NCI-H446 treated with DMSO at 0.1 percent for 48 hours (cell line): ENCODE measurements at regions not wholly inside any gene's neighbourhood (a gene's known extent, or its start where the extent isn't known, plus 50 kb on each side); places are given as distances from the start of the nearest gene placed in this dataset.

Experiments used
- DNase-seq: peaks from one replicate; lab custom pipeline; 2025; lab: John Stamatoyannopoulos, UW

DNA sequence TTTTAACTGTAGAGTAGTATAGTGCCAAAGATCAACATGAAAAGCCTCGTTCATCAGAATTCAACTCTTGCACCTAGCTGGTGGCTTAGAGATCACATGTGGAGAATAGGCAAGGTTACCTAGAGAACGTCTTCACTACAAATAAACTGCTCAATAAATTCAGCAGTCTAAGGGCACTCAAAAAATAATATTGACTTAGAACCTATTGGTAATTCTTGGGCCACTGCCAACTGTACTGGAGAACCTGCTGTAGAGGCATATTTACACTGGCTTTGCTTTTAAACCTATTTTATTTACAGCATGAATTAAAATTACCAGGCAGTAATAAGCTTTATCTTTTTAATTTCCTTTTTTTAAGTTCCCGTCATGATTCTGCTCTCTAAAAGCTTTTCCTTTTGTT, 343.7 kb downstream of the PDHA2 start:
- peak; percentile 32 for DNase-seq

DNA sequence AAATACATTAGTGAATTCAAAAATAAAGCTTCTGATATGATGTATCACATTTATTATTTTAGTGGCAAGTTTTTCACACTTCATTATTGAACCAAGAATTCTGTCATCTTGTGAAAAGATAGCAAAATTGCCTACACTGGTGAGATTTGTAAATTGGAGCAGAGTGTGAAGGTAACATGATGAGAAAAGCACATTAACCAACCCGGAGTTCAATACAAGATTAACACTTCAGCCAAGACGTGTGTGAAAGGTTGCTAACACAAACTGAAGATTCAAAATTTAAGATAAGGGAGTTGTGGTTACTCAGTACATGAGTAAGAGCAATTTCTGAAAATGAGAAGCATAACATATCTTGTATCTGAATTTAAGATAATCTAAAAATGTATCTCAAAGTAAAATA, 346.7 kb downstream of the PDHA2 start:
- no peak for DNase-seq

DNA sequence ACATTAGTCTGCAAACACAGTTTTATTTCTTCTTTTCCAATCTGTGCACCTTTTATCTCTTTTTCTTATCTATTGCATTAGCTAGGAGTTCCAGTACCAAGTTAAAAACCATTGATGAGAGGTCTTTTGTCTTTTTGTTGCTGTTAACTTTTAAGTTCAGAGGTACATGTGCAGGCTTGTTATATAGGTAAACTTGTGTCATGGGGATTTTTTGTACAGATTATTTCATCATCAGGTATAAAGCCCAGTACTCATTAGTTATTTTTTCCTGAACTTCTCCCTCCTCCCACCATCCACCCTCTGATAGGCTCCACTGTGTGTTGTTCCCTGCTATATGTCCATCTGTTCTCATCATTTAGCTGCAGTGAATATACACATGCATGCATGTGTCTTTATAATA, 349.9 kb downstream of the PDHA2 start:
- DNase-seq: no peak

DNA sequence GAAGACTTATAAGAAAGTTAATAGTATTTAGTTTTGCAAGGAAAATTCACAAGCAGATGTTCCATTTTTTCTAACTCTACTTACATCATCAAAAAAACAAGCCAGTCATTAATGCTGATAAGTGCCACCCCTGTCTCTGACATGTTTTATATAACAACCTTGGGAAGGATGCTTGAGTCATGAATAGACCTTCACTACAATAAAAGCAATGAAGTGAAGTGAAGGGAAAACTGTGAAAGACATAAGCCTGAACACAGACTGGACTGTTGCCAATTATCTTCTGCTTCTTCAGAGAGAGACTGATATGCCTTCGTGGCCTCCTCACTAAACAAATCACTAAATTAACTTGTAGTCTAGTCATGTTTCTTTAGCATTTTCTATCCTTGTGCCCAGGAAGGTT, 353.2 kb downstream of the PDHA2 start:
- no peak for DNase-seq

DNA sequence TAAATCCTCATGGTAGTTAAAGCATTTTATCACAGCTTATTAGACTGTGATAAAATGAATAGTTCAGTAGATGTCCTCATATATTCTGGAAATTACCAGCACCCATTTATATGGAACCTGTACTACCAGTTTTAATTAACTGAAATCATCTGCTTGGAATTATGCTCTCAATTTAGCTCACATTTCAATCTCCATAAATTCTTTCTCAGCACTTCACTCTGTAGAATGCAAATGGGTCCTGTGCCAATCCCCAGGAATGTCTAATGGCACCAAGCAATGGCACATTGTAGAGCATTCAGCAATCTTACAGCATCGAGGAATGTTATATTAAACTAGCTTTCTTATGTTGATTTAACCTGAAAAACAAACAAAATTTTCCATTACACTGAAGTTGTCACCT, 355.1 kb downstream of the PDHA2 start:
- no peak for DNase-seq

DNA sequence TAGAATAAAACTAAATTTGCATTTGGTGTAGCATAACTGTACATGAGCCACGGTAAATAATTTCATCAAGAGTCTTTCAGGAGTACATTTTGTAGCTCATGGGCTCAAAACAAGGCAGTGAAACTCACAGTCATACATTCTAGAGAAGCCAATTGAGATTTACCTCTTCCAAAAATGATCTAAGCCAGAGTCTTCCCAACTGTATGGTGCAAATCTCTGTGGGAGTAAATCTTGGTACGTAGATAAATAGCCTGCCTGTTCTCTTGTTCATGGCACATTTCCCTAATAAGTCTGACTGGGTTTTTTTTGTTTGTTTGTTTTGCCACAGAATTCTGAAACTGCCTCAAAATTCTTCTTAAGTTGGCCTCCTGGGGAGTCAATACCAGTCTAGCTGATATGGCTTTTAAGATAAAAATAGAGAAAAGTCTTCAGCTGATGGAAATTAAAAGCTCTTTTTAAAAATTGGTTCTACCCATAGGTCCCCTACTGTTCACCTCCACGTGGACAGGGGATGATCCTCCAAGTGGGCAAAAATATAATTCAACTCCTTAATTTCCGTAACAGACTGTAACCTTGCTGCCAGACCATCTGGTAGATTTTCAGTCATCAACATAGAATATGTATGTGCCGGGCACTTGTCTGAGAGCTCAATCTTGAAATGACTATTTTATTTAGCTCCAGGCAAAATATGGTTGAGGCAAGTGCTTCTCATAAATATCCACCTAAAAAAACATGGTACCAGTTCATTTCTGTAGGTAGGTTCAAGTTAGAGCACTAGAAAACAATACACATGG, 365.4 kb downstream of the PDHA2 start:
- DNase-seq: peak; percentile 37

DNA sequence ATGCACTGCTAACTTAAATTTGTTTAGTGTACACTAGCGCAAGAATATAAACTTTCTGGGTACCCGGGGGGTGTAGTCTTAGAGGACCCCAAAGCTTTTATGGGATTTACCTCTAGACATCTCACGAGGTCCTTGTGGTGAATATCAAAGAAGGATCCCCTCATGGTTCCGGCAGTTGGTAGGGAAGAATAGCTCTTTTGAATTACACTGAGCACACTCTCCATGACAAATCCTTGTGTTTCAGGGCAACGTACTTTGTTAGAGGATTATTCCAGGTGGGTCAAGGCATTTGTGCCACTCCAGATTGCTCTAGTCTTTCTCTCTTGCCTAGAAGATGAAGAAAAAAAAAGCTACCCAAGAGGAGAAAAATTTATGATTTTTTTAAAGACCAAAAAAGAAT, 387.6 kb downstream of the PDHA2 start:
- DNase-seq: no peak

DNA sequence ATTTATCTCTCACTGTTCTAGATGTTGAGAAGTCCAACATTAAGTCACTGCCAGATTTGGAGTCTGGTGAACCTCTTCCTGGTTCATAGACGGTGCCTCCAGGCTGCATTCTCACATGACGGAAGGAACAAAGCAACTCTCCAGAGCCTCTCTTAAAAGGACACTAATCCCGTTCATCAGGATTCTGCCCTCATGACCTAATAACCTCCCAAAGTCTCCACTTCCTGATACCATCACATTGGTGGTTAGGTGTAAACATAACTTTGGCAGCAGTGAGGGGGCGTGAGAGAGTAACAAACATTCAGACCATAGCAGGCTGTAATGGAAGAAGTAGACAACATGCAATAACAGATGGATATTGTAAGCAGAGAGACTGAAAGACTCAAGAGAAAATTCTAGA, 388.6 kb downstream of the PDHA2 start:
- no peak for DNase-seq

DNA sequence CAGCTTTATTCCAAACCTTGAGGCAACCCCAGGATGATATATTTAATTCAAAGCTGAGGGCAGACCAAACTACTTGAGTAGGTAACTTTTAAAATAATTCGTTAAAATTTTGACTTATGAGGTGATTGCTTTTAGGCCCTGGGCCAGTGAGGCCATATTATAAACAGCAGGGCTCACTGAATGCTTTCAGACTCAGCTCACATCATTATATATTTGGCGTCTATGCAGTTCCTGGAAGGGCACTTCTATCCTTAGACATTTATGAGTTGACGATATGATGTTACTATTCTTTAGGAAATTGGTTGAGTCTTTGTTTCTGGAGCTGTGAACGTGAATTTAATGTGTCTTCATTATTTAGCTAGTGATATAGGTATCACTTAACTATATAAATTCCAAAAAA, 400.1 kb downstream of the PDHA2 start:
- no peak for DNase-seq

DNA sequence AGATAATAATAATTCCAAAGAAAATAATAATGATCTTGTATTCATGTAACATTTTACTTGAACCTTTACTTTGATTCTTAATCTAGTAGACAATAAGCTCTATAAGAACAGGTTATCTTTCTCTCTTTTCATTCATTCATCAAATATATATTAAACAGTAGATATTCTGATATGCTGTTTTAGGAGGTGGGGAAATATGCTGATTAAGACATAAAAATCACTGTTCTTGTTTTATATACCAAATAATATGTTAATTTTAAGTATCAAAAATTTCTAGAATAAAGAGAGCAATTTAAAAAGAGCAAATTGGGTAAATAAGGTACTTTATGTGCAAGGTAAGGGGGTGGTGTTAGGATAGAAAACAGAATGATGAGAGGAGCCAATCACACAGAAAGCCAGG, 401.9 kb downstream of the PDHA2 start:
- no peak for DNase-seq

DNA sequence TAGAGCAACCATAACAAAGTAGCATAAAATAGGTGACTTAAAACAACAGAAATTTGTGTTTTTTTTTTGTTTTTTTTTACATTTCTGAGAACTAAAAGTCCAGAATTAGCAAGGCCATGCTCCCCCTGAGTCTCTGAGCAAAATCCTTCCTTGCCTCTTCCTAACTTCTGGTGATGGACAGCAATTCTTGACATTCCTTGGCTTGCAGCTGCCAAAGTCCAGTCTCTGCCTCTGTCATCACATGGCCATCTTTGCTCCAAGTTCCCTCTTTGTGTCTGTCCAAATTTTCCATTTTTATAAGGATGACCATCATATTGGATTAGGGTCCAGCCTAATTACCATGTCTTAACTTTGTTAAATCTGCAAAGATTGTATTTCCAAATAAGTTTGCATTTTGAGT, 407.2 kb downstream of the PDHA2 start:
- DNase-seq: no peak

DNA sequence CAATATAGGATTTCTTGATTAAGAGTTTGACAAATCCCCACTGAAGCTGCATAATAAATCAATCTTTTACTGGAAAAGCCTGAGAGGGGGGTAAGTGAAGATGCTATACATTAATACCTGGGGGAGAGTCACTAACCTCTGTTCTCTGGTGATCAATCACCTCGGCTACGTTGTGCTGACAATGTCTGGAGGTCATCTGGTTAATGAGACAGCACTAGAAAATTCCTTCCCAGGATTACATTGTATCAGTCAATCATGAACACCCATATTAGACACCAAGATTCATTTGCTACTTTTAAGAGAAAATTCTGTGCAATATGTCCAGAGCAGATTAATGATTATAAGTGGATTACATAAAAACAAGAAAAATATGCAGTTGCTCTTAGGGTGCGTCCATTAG, 408.3 kb downstream of the PDHA2 start:
- no peak for DNase-seq

DNA sequence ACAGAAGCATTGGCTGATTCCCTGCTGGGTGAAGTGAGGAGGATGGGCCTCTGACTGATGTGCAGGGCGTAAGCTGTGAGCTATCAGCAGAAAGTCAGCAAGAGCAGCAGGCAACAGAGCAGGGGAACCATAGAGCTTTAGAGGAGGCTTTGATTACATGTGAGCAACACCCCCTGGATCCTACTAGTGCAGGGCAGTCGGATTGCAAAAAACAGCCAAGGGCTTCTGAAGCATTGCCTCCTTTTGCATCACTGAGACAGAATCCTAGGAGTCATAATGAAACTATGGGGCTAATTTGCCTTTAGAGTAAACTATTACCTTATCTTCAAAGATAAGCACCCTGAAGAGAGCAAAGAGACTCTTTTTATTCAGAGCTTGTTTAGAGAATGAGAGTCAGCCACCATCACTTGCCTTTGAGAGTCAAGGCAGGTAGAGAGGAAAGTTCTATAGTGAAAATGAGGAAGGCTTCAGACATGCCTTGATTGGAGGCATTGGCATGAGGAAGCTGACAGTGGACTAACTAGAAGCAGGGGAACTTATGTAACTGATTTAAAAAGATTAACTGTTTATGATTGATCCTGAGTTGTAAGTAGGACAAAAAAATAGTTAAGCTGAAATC, 420.3 kb downstream of the PDHA2 start:
- no peak for DNase-seq

DNA sequence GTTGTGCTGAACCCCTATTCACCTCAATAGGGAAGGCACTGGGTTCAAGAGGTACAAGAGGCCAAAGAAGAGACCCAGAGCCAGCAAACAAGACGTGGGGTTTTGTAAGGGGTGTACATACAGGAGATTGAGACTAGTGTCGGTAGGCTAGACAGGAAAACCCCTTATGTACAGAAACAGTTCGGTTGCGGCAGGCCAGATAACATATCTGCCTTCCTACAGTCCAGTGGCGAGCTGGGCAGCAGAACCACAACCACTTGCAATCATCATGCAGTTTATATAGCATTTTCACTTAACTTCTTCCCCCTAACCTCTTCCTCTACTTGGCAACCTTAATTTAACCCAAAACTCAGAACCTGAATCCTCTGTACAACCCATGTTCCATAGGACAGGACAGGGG, 422.2 kb downstream of the PDHA2 start:
- no peak for DNase-seq

DNA sequence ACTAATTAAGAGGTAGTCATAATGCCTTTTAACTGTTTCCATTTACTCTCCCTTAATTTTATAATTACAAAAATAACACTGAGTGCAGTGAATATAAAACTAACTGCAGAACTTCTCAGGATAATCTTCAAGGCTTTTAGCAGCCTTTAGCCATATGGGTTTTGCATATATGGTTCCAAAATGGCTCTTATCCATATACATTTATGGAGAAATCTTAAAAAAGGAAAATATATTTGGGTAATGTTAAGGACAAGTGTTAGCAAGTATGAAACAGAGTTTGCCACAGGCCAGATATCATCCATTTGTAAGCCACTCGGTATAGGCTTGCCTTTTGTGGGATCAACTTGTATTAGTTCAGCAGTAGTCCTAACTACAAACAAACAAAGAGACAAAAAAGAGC, 423.4 kb downstream of the PDHA2 start:
- no peak for DNase-seq

DNA sequence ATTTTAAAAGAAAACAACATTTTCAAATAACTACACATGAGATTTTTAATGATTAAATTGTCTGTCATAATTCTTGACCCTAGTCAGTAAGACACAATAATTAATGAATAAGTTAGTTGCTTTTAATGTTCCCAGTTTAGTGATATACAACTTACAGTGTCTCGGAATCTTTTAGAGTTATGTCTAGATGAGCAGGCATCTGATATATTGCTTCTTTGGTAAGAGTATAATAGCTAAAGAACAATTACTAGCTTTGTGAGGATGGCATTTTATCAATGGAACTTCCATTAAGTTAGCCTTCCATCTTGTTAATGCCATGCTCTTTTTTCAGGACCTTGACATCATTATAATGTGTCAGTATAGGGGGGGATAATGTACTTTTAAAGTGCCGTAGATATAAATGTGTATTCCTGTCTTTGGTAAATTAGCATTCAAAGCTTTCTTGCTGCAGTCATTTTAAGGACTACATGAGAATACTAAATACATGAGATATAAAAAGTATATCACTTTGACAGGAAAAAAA, 425.1 kb downstream of the PDHA2 start:
- no peak for DNase-seq

DNA sequence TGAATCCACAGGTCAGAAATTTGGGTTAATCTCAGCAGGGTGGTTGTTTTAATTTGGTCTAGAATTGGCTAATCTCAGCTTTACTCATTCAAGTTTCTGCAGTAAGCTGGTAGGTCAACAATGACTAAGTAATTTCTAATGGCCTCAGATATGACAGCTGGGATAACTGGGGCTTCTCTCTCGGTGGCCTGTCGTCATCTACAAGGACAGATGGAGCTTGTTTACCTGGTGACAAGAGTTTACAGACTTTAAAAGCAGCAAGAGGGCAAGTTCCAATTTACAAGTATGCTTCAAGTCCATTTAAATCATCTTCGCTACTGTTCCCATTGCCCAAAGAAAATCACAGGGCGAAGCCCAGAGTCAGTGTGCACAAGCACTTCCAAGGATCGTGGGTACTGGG, 453.9 kb downstream of the PDHA2 start:
- peak; percentile 50 for DNase-seq

DNA sequence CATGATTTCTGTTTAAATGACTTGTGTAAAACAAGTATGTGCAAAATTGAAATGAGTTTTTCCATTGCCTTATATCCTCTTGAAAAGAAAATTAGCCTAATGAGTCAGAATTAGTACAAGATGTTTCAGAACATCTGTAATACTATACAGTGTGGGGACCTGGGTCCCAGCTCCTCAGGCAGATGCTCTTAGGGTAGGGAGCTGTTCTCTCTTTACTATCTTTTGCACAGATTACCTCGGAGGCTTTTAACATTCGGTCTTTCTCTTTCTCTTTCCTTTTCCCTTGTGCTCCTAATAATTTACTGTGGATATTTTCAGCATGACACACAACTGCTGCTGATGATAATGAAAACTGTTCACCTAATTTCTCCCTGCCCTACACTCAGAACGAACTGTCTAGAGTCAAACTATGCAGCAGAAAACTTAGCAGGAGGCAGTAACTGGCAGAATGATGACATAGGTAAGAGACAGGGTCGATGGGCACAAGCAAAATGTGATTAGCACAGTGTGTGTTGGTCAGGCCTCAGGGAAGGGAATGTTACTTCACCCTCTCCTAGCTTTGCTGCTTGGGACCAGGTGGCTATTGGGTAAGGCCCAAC, 455.3 kb downstream of the PDHA2 start:
- DNase-seq: no peak

DNA sequence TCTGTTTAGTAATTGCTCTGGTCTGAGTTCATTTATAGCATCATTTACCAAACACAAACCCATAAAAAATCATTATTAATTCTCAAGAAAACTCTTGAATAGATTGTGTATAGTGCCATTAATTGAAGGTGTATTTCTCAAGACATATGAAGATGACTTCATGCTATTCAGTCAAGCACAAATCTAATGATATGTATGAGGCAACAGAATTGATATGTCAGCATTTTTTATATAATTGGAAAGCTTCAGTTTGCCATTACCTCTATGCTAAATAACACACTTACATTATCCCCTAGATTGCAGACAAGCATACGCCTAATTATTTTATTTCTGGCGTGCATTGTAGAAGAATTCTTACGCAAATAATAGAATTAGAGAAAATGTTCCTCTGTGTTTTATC, 461.8 kb downstream of the PDHA2 start:
- no peak for DNase-seq

DNA sequence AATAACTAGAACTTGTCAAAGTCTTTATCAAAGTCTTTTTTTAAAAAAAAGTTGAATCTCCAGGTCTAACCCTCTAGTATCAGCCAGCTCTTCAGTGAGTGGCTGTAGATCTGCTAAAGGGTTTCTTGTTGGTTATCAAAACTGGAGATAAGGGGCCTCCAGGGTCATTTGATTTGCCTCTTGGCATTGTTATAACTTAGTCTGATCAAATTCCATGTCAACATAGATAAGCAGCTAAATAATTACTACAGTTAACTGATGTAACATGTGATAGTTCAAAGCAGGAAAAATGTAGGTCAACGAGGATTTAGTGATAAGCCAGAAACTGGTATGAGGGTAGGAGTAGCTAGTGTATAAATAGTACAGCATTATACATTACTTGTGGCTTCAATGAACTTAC, 465.1 kb downstream of the PDHA2 start:
- DNase-seq: no peak

DNA sequence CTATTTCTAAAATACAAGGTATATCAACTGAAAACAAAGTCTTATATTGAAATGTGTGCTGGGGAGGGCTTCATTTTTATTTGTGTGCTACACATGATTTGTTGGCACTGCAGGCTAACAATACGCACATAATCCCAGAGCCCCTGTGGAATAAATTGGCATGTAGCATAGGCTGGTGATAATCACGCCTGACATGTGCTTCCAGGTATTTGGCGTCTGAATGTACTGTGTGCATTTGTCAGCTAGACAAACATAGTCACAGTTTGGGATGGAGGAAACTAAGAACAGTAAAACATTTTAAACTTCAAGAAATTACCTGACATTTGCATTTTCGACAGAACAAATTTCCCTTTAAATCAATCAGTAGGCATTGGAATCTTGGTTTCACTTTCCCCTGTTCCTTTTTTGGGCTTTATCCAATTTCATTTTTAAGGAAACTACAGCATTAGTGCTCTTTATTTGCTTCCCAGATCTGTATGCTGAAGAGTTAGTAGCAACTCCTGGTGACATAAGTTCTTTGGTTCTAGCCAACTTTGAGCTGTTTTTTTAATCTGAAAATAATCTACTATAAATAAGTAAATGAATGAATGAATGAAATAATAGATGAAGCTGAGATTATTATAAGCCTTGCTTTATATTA, 472.3 kb downstream of the PDHA2 start:
- DNase-seq: no peak

DNA sequence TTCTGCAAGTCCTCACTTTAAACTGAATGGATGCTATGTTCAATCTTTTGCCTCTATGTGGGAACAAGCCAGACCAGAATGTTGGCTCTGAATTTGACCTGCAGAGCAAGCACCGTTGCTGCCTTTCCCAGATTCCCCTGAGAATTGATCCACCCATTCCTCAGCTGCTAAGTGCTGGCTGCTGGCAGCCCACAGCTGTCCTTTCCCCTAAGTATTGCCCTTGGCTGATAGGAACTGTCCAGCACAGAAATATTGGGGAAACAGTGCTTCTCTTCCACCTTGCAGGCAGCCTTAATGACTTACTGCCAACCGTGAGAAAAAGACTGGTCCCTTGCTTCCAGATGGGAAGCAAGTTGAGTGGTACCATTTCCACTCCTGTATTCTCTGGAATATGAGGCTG, 475.9 kb downstream of the PDHA2 start:
- no peak for DNase-seq

DNA sequence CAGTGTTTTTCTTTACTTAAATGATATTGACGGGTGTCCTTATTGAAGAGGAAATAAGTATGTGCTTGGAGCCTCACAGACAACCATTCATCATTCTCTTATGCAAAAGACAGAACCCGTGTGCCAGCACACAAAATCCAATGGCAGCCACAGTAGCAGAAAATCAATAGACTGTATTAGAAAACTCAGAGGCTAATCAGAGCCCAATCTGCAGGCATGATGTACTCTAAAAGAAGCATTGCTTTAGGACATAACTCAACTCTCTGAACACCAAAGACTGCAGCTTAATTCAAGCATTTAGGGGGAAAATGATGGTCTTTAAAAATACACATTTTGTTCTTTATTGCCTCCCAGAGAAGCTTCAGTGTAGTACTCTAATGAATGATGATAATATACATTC, 476.9 kb downstream of the PDHA2 start:
- no peak for DNase-seq
